Esophagus squamous epithelium (tissue), 4 donors: ENCODE measurements at regions not wholly inside any gene's neighbourhood (a gene's known extent, or its start where the extent isn't known, plus 50 kb on each side); places are given as distances from the start of the nearest gene placed in this dataset.

Source experiments
- POLR2A ChIP-seq, 4 donors: fragments of 450-650 bp; IDR thresholded peaks; one replicate each; pipeline ENCODE4 v1.6.1; 2017; ENCODE audit warnings: antibody characterized with exemption in 4 of 4, mild to moderate bottlenecking in 4 of 4, moderate library complexity in 3 of 4
- TF ChIP-seq, protein P1 (sequence below), 6 experiments: fragments of 450-650 bp in 4 of 6; fragments of 200-600 bp in 2 of 6; sonication (generic) in 2 of 6; IDR thresholded peaks; one replicate each; pipeline ENCODE4 v1.5.1; 2016 to 2019; ENCODE audit warnings: antibody characterized with exemption in 6 of 6, mild to moderate bottlenecking in 4 of 6, moderate library complexity in 4 of 6

GRCh38 chrX:17984415-17984814 is 123.3 kb upstream of the RAI2 start:
- TF ChIP-seq, protein P1, sequence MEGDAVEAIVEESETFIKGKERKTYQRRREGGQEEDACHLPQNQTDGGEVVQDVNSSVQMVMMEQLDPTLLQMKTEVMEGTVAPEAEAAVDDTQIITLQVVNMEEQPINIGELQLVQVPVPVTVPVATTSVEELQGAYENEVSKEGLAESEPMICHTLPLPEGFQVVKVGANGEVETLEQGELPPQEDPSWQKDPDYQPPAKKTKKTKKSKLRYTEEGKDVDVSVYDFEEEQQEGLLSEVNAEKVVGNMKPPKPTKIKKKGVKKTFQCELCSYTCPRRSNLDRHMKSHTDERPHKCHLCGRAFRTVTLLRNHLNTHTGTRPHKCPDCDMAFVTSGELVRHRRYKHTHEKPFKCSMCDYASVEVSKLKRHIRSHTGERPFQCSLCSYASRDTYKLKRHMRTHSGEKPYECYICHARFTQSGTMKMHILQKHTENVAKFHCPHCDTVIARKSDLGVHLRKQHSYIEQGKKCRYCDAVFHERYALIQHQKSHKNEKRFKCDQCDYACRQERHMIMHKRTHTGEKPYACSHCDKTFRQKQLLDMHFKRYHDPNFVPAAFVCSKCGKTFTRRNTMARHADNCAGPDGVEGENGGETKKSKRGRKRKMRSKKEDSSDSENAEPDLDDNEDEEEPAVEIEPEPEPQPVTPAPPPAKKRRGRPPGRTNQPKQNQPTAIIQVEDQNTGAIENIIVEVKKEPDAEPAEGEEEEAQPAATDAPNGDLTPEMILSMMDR (IDR thresholded peaks at IDR 0.05), result no peak
- TF ChIP-seq POLR2A (IDR thresholded peaks at IDR 0.05), result no peak
